OCI-M1 (cell line): ENCODE measurements at regions not wholly inside any gene's neighbourhood (a gene's known extent, or its start where the extent isn't known, plus 50 kb on each side); places are given as distances from the start of the nearest gene placed in this dataset.

Source experiments
- DNase-seq: peaks from one replicate; lab custom pipeline; 2025; lab: John Stamatoyannopoulos, UW

- no peak for DNase-seq
Measured at GRCh38 chr15:93312891-93313486, 224.0 kb upstream of the RGMA start.

- no peak for DNase-seq
Measured at GRCh38 chr15:93311620-93312019, 222.6 kb upstream of the RGMA start.

DNA sequence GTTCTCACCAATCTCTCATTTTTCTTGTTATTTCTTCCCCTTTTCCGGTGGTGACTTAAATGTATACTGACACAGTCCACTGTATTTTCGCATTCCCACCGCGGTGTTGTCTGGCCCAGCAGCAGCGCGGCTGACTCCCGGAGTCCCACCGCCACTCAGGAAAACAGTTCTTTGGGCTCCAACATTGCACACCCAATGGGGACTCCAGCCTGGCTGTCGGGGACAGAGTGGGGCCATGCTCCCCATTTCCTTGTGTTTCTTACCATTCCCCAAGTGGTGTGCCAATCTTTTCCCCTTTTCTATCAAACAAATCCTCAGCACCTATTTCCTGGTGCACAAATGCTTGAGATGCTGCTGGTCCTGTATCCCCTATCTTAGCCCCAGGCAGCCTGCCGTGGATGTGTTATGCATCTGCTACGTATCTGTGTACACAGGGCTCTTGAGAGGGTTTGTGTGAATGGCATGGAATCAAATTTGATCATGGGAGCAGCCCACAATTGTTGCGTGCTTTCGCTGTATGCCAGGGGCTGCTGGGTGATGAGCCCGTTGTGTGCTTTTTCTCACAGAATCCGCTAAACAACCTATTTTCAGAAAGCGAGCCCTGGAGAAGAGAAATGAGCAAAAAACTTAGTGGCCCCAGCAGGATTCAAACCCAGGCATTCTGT, 219.1 kb upstream of the RGMA start:
- no peak for DNase-seq

GRCh38 chr15:93307513-93307912, 218.5 kb upstream of the RGMA start:
- no peak for DNase-seq

GRCh38 chr15:93305306-93305705, 216.3 kb upstream of the RGMA start:
- no peak for DNase-seq

DNA sequence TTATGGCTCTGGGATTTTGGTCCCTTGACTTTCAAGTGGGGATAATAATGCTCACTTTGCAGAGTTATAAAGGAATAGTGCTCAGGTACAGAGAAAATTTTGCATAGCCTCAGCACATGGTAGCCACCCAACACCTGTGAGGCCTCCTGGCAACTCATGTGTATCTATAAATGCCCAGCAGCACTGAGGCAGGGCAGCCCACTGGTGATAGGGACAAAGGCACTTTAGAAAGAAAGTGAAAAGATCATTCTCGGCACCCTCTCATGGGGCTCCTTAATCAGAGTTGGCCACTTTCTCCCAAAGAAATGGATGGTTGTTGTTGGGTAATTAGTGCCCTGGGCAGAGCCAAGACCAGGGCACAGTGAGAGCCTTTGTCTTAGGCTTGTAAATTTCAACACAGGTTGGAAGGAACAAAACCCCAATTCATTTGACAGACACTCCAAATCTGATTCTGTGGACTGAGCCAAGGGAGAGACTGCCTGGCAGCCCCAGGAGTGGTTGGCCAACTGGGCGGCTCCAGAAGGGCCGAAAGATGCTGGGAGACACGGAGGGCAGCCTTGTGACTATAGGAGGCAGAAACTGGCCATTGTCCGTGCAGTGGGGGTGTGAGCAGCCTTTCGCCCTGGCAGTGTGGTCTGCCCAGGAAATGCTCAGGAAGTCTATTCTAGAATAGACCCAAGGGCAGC, 213.2 kb upstream of the RGMA start:
- no peak for DNase-seq

- DNase-seq: no peak
Measured at GRCh38 chr15:93300796-93301195, 211.8 kb upstream of the RGMA start.

GRCh38 chr15:93299675-93300074, 210.7 kb upstream of the RGMA start:
- no peak for DNase-seq

- no peak for DNase-seq
Measured at GRCh38 chr15:93298901-93299300, 209.9 kb upstream of the RGMA start.

- DNase-seq: no peak
Measured at GRCh38 chr15:93296759-93297500, 207.9 kb upstream of the RGMA start.

DNA sequence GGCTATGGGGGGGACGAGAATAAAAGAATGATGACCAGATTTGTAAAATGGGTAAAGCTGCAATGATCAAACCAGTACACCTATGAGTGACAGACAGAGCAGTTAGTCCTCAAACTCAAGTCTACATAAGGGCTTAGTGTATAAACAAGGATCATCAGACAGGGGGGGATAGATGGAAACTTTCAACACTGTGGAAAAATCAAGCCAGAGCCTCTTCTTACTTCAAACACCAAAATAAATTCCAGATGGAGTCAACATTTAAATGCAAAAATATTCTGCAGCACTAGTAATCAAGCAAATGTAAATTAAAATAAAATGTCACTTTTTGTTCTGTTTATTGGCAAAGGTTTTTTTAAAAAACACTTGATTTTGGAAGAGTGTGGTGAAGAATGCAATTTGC, 205.9 kb upstream of the RGMA start:
- DNase-seq: no peak

DNA sequence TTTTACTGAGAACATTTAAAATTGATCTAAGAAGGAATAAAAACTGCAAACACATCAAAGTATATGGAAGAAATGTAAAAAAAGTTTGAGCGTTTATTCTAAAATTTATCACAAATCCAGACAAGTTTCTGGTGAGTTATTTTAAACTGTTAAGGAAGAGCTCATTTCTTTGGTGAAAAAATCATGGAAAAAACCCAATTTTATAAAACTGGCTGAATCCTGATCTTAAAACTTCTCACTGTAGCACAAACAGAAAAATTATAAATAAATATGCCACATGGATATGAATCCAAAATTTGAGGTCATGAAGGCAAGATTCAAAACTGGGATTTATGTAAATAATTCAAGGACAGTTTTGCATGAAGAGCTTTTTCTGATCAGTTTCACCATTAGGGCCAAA, 205.1 kb upstream of the RGMA start:
- no peak for DNase-seq

DNA sequence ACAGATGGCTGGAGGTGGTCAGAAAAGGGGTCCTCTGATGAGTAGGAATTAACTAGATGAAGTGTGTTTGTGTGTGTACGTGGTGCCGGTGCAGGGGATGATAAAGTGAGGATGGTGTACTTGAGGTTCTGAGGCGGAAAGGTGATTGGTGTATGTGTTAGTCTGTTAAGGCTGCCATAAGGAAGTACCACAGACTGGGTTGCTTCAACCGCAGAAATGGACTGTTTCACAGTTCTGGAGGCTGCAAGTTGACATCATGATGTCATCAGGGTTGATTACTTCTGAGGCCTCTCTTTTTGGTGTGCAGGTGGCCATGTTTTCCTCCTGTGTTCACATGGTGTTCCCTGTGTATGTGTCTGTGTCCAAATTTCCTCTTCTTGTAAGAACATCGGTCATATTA, 202.4 kb upstream of the RGMA start:
- no peak for DNase-seq

DNA sequence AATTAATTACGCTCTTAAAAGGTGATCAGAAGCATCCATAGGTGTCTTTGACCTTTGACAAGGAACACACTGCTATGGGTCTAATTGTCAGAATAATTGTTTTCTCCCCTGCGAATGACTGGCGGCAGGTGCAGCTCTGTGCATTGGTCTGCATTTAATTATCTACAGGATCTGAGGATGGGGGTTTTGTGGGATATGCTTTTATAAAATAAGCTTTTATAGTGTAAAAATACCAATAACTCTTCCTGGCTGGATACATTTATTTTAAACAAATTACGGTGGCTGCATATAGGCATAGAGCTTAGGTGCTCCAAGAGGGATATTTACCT, 201.6 kb upstream of the RGMA start:
- no peak for DNase-seq

GRCh38 chr15:93289941-93290617, 201.1 kb upstream of the RGMA start:
- no peak for DNase-seq

- DNase-seq: no peak
Measured at GRCh38 chr15:93288728-93289294, 199.8 kb upstream of the RGMA start.

GRCh38 chr15:93286446-93286845, 197.4 kb upstream of the RGMA start:
- no peak for DNase-seq

GRCh38 chr15:93283854-93284253, 194.8 kb upstream of the RGMA start:
- no peak for DNase-seq

DNA sequence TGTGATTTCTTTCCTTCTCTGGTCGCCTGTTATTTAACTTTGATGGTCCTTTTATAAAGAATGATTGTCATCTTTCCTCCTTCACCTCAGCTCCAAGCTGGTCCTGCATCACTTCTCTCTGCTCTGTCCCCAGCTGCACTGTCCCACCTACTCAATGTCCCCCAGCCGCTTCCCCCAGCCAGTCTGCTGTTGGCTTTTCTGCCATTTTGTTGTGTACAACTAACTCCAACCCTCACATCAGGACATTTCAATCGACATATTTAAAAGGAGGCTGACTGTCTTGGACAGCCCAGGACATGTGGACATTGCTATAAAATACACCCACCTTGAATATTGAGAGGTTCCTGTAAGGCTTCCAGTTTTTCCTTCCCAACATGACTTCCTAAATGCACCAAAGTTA, 193.8 kb upstream of the RGMA start:
- no peak for DNase-seq

GRCh38 chr15:93278783-93279182, 189.8 kb upstream of the RGMA start:
- DNase-seq: no peak

- DNase-seq: no peak
Measured at GRCh38 chr15:93278006-93278405, 189.0 kb upstream of the RGMA start.

DNA sequence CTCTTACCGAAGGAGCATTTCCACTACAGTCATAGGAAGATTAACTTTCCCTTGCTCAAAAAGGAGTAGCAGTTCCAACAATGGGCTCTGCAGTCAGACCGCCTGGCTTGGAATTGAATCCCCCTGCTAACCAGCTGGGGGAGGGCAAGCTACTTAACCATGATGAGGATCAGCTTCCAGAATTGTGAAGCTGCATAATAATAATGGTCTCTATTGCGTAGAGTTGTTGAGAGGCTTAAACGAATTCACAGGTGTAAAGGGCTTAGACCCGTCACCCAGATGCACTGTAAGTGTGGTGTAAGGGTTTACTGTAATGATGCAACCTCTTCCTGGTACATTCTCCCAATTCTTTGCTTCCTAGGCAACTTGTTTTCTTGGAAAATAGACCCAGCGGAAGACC, 185.2 kb upstream of the RGMA start:
- DNase-seq: no peak
